GM13977 (cell line): ENCODE measurements at regions not wholly inside any gene's neighbourhood (a gene's known extent, or its start where the extent isn't known, plus 50 kb on each side); places are given as distances from the start of the nearest gene placed in this dataset.
A peak's percentile ranks its signal among the peaks of the same experiment; 100 is the strongest.
"Not testable (repeated sequence)": the region's sequence is repeated elsewhere in the genome, so short reads cannot be mapped to it uniquely, and the experiment has no call there.

ENCODE experiments used
- DNase-seq: peaks from one replicate; pipeline ENCODE4 v3.0.0; 2012; ENCODE audit warnings: low spot score
- CTCF ChIP-seq: IDR thresholded peaks from 2 replicates; pipeline ENCODE4 v1.5.1; 2012; ENCODE audit warnings: mild to moderate bottlenecking, control low read depth; ENCODE audit not compliant: insufficient read depth; ENCODE audit errors: extremely low read depth, missing control alignments
- in situ Hi-C: fragments of 300-500 bp; cut with MboI; formaldehyde crosslinking; loops from one replicate; pipeline ENCODE4 v1.12.0; 2022; ENCODE audit warnings: low sequenced_read_pairs, low pct_unique_long_range_greater_than_20kb, mixed read lengths, inconsistent platforms; ENCODE audit not compliant: unreplicated experiment

GRCh38 chr7:131688738-131689661 is 132.6 kb upstream of the PODXL start:
- peak; percentile 87 for DNase-seq
- TF ChIP-seq CTCF = peak; percentile 94
- in situ Hi-C loops = no loop called here

- in situ Hi-C loops = no loop called here
- no peak for DNase-seq
- no peak for TF ChIP-seq CTCF
These were observed 130.9 kb upstream of the PODXL start for GRCh38 chr7:131687296-131687695.

- in situ Hi-C loops = no loop called here
- TF ChIP-seq CTCF = no peak
These were observed 130.4 kb upstream of the PODXL start for GRCh38 chr7:131686833-131687232.

GRCh38 chr7:131683536-131684125 is 127.2 kb upstream of the PODXL start:
- no peak for DNase-seq
- no peak for TF ChIP-seq CTCF
- in situ Hi-C loops = no loop called here

More at GRCh38 chr7:131686833-131687232, 130.4 kb upstream of the PODXL start:
- DNase-seq = no peak

- TF ChIP-seq CTCF = no peak
- in situ Hi-C loops = no loop called here
- no peak for DNase-seq
These were observed 125.5 kb upstream of the PODXL start for GRCh38 chr7:131681961-131682360.

- in situ Hi-C loops, DNase-seq: not testable (repeated sequence)
These were observed 122.6 kb upstream of the PODXL start for GRCh38 chr7:131679071-131679470.

GRCh38 chr7:131676850-131677249 is 120.4 kb upstream of the PODXL start:
- DNase-seq, in situ Hi-C loops: not testable (repeated sequence)
